PC-9 (cell line): ENCODE measurements at regions not wholly inside any gene's neighbourhood (a gene's known extent, or its start where the extent isn't known, plus 50 kb on each side); places are given as distances from the start of the nearest gene placed in this dataset.

ENCODE experiments used
- CTCF ChIP-seq: fragments of 200-600 bp; sonication (generic); conservative IDR thresholded peaks from 2 replicates; pipeline ENCODE4 v1.6.1; 2017; ENCODE audit warnings: mixed run types, antibody characterized with exemption, mild to moderate bottlenecking, moderate library complexity
- EZH2 ChIP-seq: fragments of 200-600 bp; sonication (generic); IDR thresholded peaks from 2 replicates; pipeline ENCODE4 v1.8.0; 2017; ENCODE audit warnings: antibody characterized with exemption, low read depth

DNA sequence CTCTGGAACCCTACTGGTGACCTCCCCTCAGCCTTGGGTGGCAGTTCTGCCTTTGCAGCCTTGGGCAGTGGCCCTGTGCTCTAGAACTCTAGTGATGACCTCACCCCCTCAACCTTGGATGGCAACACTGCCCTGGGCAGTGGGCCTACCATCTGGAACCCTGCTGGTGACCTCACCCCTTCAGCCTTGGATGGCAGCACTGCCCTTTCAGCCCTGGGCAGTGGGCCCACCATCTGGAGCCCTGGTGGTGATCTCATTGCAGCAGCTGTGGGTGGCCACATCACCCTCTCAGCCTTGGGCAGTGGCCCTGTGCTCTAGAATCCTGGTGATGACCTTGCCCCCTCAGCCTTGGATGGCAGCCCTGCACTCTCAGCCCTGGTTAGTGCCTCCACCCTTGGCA is 129.3 kb downstream of the RBMX2 start:
- TF ChIP-seq CTCF (no peak), EZH2 (no peak)
